HL-60 (cell line): ENCODE measurements at regions not wholly inside any gene's neighbourhood (a gene's known extent, or its start where the extent isn't known, plus 50 kb on each side); places are given as distances from the start of the nearest gene placed in this dataset.

Source experiments
- DNase-seq, 2 experiments: peaks; one replicate each; pipeline ENCODE4 v3.0.0-alpha.2; 2010 to 2020; ENCODE audit warnings: low read depth in 1 of 2, low spot score in 1 of 2
- H3K27ac ChIP-seq: fragments of 250-450 bp; sonication (Bioruptor Pico); replicated peaks from 2 replicates; pipeline ENCODE4 v1.5.1; 2020; ENCODE audit warnings: mild to moderate bottlenecking, moderate library complexity
- H3K27me3 ChIP-seq: fragments of 250-450 bp; sonication (Bioruptor Pico); 2 replicates; pipeline ENCODE4 v1.5.1; 2021; ENCODE audit warnings: mild to moderate bottlenecking, moderate library complexity; ENCODE audit not compliant: insufficient read depth, poor library complexity, severe bottlenecking
- H3K4me3 ChIP-seq: replicated peaks from 2 replicates; pipeline ENCODE4 v1.5.1; 2011; ENCODE audit warnings: mild to moderate bottlenecking, control low read depth, low read length; ENCODE audit not compliant: insufficient read depth
- CTCF ChIP-seq: IDR thresholded peaks from one replicate; pipeline ENCODE4 v1.5.1; 2011; ENCODE audit warnings: low read length, control low read depth, inconsistent platforms; ENCODE audit not compliant: insufficient read depth
- GABPA ChIP-seq: IDR thresholded peaks from 2 replicates; pipeline ENCODE4 v1.6.1; 2012; ENCODE audit warnings: low read depth
- POLR2AphosphoS5 ChIP-seq: IDR thresholded peaks from 2 replicates; pipeline ENCODE4 v1.6.1; 2012; ENCODE audit warnings: low read depth
- REST ChIP-seq: IDR thresholded peaks from 2 replicates; pipeline ENCODE4 v1.6.1; 2012; ENCODE audit warnings: low read depth; ENCODE audit not compliant: insufficient replicate concordance
- SPI1 ChIP-seq: IDR thresholded peaks from 2 replicates; pipeline ENCODE4 v1.6.1; 2012; ENCODE audit warnings: low read depth, mild to moderate bottlenecking, borderline replicate concordance

- Histone ChIP-seq H3K27me3 (no peaks in the 10 kb centered on the region), H3K4me3 (no peak overlapping the region), H3K27ac (no peak overlapping the region)
- TF ChIP-seq SPI1 (no peak), CTCF (no peak), POLR2AphosphoS5 (no peak), GABPA (no peak), REST (no peak)
- DNase-seq: no peak
Observed at GRCh38 chr12:115872919-115873357, 404.6 kb downstream of the MED13L start.

GRCh38 chr12:115872212-115872611, 405.3 kb downstream of the MED13L start:
- H3K4me3 ChIP-seq: no peak overlapping the region
- no peak for TF ChIP-seq CTCF
- no peak for TF ChIP-seq REST
- TF ChIP-seq GABPA: no peak
- TF ChIP-seq SPI1: no peak
- no peak for TF ChIP-seq POLR2AphosphoS5
- no peak overlapping the region for H3K27ac ChIP-seq
- no peaks in the 10 kb centered on the region for H3K27me3 ChIP-seq
- DNase-seq: no peak

GRCh38 chr12:115871714-115872113, 405.8 kb downstream of the MED13L start:
- TF ChIP-seq CTCF (peak; percentile 59), GABPA (no peak), SPI1 (peak; percentile 66; the same call in 1 of the 2 replicates), POLR2AphosphoS5 (no peak), REST (no peak)
- Histone ChIP-seq H3K4me3 (no peak overlapping the region), H3K27me3 (no peaks in the 10 kb centered on the region), H3K27ac (no peak overlapping the region)
- DNase-seq: peak in 1 of 2 experiments; percentile 4
